Mammary epithelial cell (primary cell): ENCODE measurements at regions not wholly inside any gene's neighbourhood (a gene's known extent, or its start where the extent isn't known, plus 50 kb on each side); places are given as distances from the start of the nearest gene placed in this dataset.

Experiments
- CTCF ChIP-seq, 2 donors: IDR thresholded peaks in 1 of 2; conservative IDR thresholded peaks in 1 of 2; 2 replicates each; pipeline ENCODE4 v1.5.1; 2011 to 2012; ENCODE audit warnings: inconsistent platforms in 2 of 2, low read length in 2 of 2, mild to moderate bottlenecking in 2 of 2, control low read depth in 1 of 2, low read depth in 1 of 2; ENCODE audit not compliant: insufficient read depth in 1 of 2; ENCODE audit errors: extremely low read depth in 1 of 2
- EZH2 ChIP-seq: IDR thresholded peaks from 2 replicates; pipeline ENCODE4 v1.6.1; 2012; ENCODE audit warnings: low read length, inconsistent platforms, borderline replicate concordance

- TF ChIP-seq CTCF (conservative IDR thresholded peaks at IDR 0.05 in 1 of 2, IDR thresholded peaks at IDR 0.05 in 1 of 2; ENCODE audit: extremely low read depth in 1 of 2, insufficient read depth in 1 of 2, low read depth in 1 of 2, low read length in 2 of 2) (no peak), EZH2 (no peak)
These were observed 62.8 kb upstream of the PAXBP1 start for GRCh38 chr21:32834211-32834915.
